Fibroblast of the aortic adventitia (primary cell): ENCODE measurements at regions not wholly inside any gene's neighbourhood (a gene's known extent, or its start where the extent isn't known, plus 50 kb on each side); places are given as distances from the start of the nearest gene placed in this dataset. TPM values are rescaled to one million over a fixed set of nuclear protein-coding genes. Genes with fewer than 3 reads are reported as not detected.

Experiments used
- DNase-seq: peaks from one replicate; pipeline ENCODE4 v3.0.0-alpha.2; 2010; ENCODE audit warnings: low read depth
- H3K4me3 ChIP-seq: 2 replicates; pipeline ENCODE4 v1.5.1; 2011; ENCODE audit warnings: low read depth, mild to moderate bottlenecking, control low read depth, low read length, moderate library complexity
- CTCF ChIP-seq: IDR thresholded peaks from 2 replicates; pipeline ENCODE4 v1.5.1; 2011; ENCODE audit warnings: mild to moderate bottlenecking, low read length, control low read depth, inconsistent platforms; ENCODE audit not compliant: insufficient read depth
- small RNA-seq: library from RNA; depleted of rRNA; stranded (forward); fragments of <200 nt; gene quantifications from one replicate; pipeline ENCODE3, GENCODE V24; 2012

GRCh38 chr5:83780699-83781350 is 60.2 kb upstream of the HAPLN1 start:
- H3K4me3 ChIP-seq = no peak overlapping the region
- TF ChIP-seq CTCF = no peak
- DNase-seq = no peak

DNA sequence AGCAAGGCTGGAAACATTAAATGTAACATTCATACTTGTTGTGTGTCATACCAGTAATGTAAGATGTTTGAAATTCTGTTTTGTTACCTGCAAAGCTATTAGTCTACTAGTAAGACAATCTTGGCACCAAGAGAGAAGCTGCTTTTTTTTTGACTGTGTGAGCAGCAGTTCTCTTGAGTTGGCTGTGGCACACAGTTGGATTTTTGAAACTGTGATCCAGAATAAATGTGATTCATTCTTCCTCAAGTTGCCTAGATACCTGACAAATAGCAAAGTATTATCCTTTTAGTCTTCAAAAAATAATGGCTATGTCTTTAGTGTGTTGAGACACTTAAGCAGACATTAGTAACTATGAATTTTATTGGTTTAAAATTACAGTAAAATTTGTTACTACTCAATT is 57.2 kb upstream of the HAPLN1 start:
- TF ChIP-seq CTCF = no peak
- H3K4me3 ChIP-seq = no peak overlapping the region
- DNase-seq = no peak

GRCh38 chr5:83776437-83777031 is 55.9 kb upstream of the HAPLN1 start:
- H3K4me3 ChIP-seq = no peak overlapping the region
- DNase-seq = no peak
- no peak for TF ChIP-seq CTCF

Small RNAs in the stretch of these regions (small RNA-seq; reads per million reads assigned to genes)
- gene RNU4-11P = not detected
